H7 (cell line): ENCODE measurements at regions not wholly inside any gene's neighbourhood (a gene's known extent, or its start where the extent isn't known, plus 50 kb on each side); places are given as distances from the start of the nearest gene placed in this dataset.
A peak's percentile ranks its signal among the peaks of the same experiment; 100 is the strongest.
"Not testable (repeated sequence)": the region's sequence is repeated elsewhere in the genome, so short reads cannot be mapped to it uniquely, and the experiment has no call there.

ENCODE experiments used
- DNase-seq: peaks from one replicate; pipeline ENCODE4 v3.0.0; 2012
- H3K27me3 ChIP-seq: 2 replicates; pipeline ENCODE4 v1.6.0; 2011; ENCODE audit warnings: mild to moderate bottlenecking, low read length; ENCODE audit not compliant: control insufficient read depth, insufficient read depth
- H3K36me3 ChIP-seq: replicated peaks from 2 replicates; pipeline ENCODE4 v1.5.1; 2011; ENCODE audit warnings: low read length; ENCODE audit not compliant: control insufficient read depth, insufficient read depth
- H3K4me3 ChIP-seq: 2 replicates; pipeline ENCODE4 v1.5.1; 2011; ENCODE audit warnings: low read depth, mild to moderate bottlenecking, control low read depth, low read length, moderate library complexity; ENCODE audit not compliant: insufficient read depth

- H3K4me3 ChIP-seq = no peak overlapping the region
- H3K27me3 ChIP-seq = peaks cover 1% of the 10 kb centered on the region; the same call in 1 of the 2 replicates
- no peak for DNase-seq
- no peaks in the 10 kb centered on the region for H3K36me3 ChIP-seq
These were observed 119.6 kb downstream of the TFAP2C start for GRCh38 chr20:56748476-56749377.

- DNase-seq = peak; percentile 87
- Histone ChIP-seq H3K27me3 (peaks cover 1% of the 10 kb centered on the region; the same call in 1 of the 2 replicates), H3K4me3 (no peak overlapping the region), H3K36me3 (no peaks in the 10 kb centered on the region)
These were observed 121.3 kb downstream of the TFAP2C start for GRCh38 chr20:56750430-56750829.

- no peaks in the 10 kb centered on the region for H3K36me3 ChIP-seq
- no peak for DNase-seq
- no peak overlapping the region for H3K4me3 ChIP-seq
- H3K27me3 ChIP-seq = peaks cover 1% of the 10 kb centered on the region; the same call in 1 of the 2 replicates
These were observed 123.2 kb downstream of the TFAP2C start for GRCh38 chr20:56752274-56752673.

- DNase-seq = no peak
- H3K27me3 ChIP-seq = peaks cover 1% of the 10 kb centered on the region; the same call in 1 of the 2 replicates
These were observed 126.1 kb downstream of the TFAP2C start for GRCh38 chr20:56755201-56755600.

GRCh38 chr20:56756658-56757057 is 127.6 kb downstream of the TFAP2C start:
- H3K27me3 ChIP-seq, DNase-seq, H3K4me3 ChIP-seq, H3K36me3 ChIP-seq: not testable (repeated sequence)

More at GRCh38 chr20:56755201-56755600, 126.1 kb downstream of the TFAP2C start:
- Histone ChIP-seq H3K36me3 (no peaks in the 10 kb centered on the region), H3K4me3 (no peak overlapping the region)

- Histone ChIP-seq H3K27me3 (no peaks in the 10 kb centered on the region), H3K36me3 (no peaks in the 10 kb centered on the region), H3K4me3 (no peak overlapping the region)
- no peak for DNase-seq
These were observed 129.6 kb downstream of the TFAP2C start for GRCh38 chr20:56758706-56759105.

GRCh38 chr20:56759741-56760278 is 130.7 kb downstream of the TFAP2C start:
- no peak for DNase-seq
- Histone ChIP-seq H3K36me3 (no peaks in the 10 kb centered on the region), H3K27me3 (no peaks in the 10 kb centered on the region), H3K4me3 (no peak overlapping the region)

GRCh38 chr20:56760610-56761009 is 131.5 kb downstream of the TFAP2C start:
- no peak overlapping the region for H3K4me3 ChIP-seq
- no peaks in the 10 kb centered on the region for H3K36me3 ChIP-seq
- H3K27me3 ChIP-seq = no peaks in the 10 kb centered on the region
- DNase-seq = no peak

GRCh38 chr20:56761393-56761792 is 132.3 kb downstream of the TFAP2C start:
- Histone ChIP-seq H3K36me3 (no peaks in the 10 kb centered on the region; the same call in 1 of the 2 replicates), H3K4me3 (no peak overlapping the region), H3K27me3 (no peaks in the 10 kb centered on the region; the same call in 1 of the 2 replicates)
- DNase-seq = no peak

GRCh38 chr20:56762401-56762800 is 133.3 kb downstream of the TFAP2C start:
- DNase-seq = no peak
- H3K36me3 ChIP-seq = no peaks in the 10 kb centered on the region; the same call in 1 of the 2 replicates
- H3K4me3 ChIP-seq = no peak overlapping the region
- H3K27me3 ChIP-seq = no peaks in the 10 kb centered on the region; the same call in 1 of the 2 replicates

GRCh38 chr20:56762829-56763228 is 133.7 kb downstream of the TFAP2C start:
- Histone ChIP-seq H3K27me3 (no peaks in the 10 kb centered on the region; the same call in 1 of the 2 replicates), H3K4me3 (no peak overlapping the region), H3K36me3 (no peaks in the 10 kb centered on the region; the same call in 1 of the 2 replicates)
- no peak for DNase-seq

- no peak overlapping the region for H3K4me3 ChIP-seq
- DNase-seq = peak; percentile 58
- no peaks in the 10 kb centered on the region; the same call in 1 of the 2 replicates for H3K27me3 ChIP-seq
- H3K36me3 ChIP-seq = no peaks in the 10 kb centered on the region; the same call in 1 of the 2 replicates
These were observed 135.6 kb downstream of the TFAP2C start for GRCh38 chr20:56764671-56765070.

- no peaks in the 10 kb centered on the region; the same call in 1 of the 2 replicates for H3K36me3 ChIP-seq
- no peak overlapping the region for H3K4me3 ChIP-seq
- H3K27me3 ChIP-seq = no peaks in the 10 kb centered on the region; the same call in 1 of the 2 replicates
- DNase-seq = no peak
These were observed 136.3 kb downstream of the TFAP2C start for GRCh38 chr20:56765172-56766073.

- no peak for DNase-seq
- Histone ChIP-seq H3K27me3 (no peaks in the 10 kb centered on the region; the same call in 1 of the 2 replicates), H3K36me3 (no peaks in the 10 kb centered on the region; the same call in 1 of the 2 replicates), H3K4me3 (no peak overlapping the region)
These were observed 137.4 kb downstream of the TFAP2C start for GRCh38 chr20:56766528-56766927.
